ENCODE measurements at regions not wholly inside any gene's neighbourhood (a gene's known extent, or its start where the extent isn't known, plus 50 kb on each side); places are given as distances from the start of the nearest gene placed in this dataset.

DNA sequence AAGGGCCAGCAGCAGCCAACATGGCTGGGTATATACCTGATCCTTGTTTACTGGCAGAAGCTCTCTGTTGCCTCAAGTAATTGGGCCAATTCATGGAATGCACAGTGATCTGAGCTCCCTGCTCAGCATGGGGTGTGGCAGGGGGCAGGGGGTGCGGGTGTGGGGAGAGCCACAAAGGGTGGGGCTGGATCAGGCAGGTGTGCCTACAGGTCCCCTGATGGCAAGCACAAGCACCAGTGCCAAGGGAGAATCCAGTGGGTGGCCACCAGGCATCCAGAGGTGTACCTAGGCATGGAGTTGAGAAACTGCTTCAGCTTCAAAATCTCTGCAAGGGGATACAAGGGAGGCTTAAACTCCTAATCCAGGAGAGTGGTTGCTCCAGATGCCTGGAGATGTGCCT is 235.8 kb upstream of the TLE4 start:
- no peak for FAIRE-seq
- no peak overlapping the region for H4K8ac ChIP-seq (ENCODE audit: extremely low read depth, insufficient read depth, low read length)
- CTCF ChIA-PET (ENCODE audit: partially characterized antibody): interaction anchor here (1.0 kb wide), 1 partner anchor 10 kb away, joined by 3 read pairs; no protein-coding TSS in a partner anchor

More for the DNA sequence above, 235.8 kb upstream of the TLE4 start:
- TF ChIP-seq CHD2 (IDR thresholded peaks at IDR 0.05; ENCODE audit: low read length) (no peak), NRF1 (IDR thresholded peaks at IDR 0.05; ENCODE audit: low read depth, low read length) (no peak), KDM4A (IDR thresholded peaks at IDR 0.05; ENCODE audit: low read depth, low read length, severe bottlenecking) (no peak), TAF1 (IDR thresholded peaks at IDR 0.05; ENCODE audit: low read depth, low read length) (no peak), SIRT6 (IDR thresholded peaks at IDR 0.05; ENCODE audit: low read length) (no peak), CHD1 (IDR thresholded peaks at IDR 0.05; ENCODE audit: low read depth, low read length) (no peak), CBX8 (IDR thresholded peaks at IDR 0.05; ENCODE audit: borderline replicate concordance, low read depth, low read length) (no peak), RXRA (IDR thresholded peaks at IDR 0.05; ENCODE audit: insufficient read depth, low read depth, low read length) (no peak), BCL11A (IDR thresholded peaks at IDR 0.05; ENCODE audit: low read depth in 2 of 2, low read length in 2 of 2) (no peak), SIN3A (conservative IDR thresholded peaks at IDR 0.05 in 1 of 2, IDR thresholded peaks at IDR 0.05 in 1 of 2; ENCODE audit: low read depth in 1 of 2, low read length in 2 of 2) (no peak), TAF7 (optimal IDR thresholded peaks at IDR 0.05; ENCODE audit: borderline replicate concordance, low read depth, low read length) (no peak), POLR2A (IDR thresholded peaks at IDR 0.05; ENCODE audit: control extremely low read depth in 1 of 2, low read depth in 2 of 2, low read length in 2 of 2) (no peak), EGR1 (IDR thresholded peaks at IDR 0.05; ENCODE audit: borderline replicate concordance, low read depth, low read length) (no peak), RFX5 (IDR thresholded peaks at IDR 0.05; ENCODE audit: borderline replicate concordance, low read depth, low read length) (no peak), POLR2AphosphoS5 (IDR thresholded peaks at IDR 0.05; ENCODE audit: low read depth, low read length) (no peak)
- TF ChIP-seq, protein P1, sequence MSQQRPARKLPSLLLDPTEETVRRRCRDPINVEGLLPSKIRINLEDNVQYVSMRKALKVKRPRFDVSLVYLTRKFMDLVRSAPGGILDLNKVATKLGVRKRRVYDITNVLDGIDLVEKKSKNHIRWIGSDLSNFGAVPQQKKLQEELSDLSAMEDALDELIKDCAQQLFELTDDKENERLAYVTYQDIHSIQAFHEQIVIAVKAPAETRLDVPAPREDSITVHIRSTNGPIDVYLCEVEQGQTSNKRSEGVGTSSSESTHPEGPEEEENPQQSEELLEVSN (IDR thresholded peaks at IDR 0.05): no peak
- no peak overlapping the region for H3K27ac ChIP-seq (ENCODE audit: low read depth, low read length)
- no peak overlapping the region for H2BK12ac ChIP-seq (ENCODE audit: low read depth, low read length)
- no peaks in the 10 kb centered on the region for H3K36me3 ChIP-seq (ENCODE audit: control insufficient read depth in 2 of 4, insufficient read depth in 4 of 4, low read length in 3 of 4)
- no peak overlapping the region for H3K9ac ChIP-seq (replicated peaks in 1 of 4; ENCODE audit: extremely low read depth in 1 of 4, low read depth in 3 of 4, low read length in 3 of 4)
- H3K23ac ChIP-seq (ENCODE audit: insufficient read length): no peak overlapping the region
- H3K79me2 ChIP-seq (ENCODE audit: control insufficient read depth in 1 of 2, insufficient read depth in 2 of 2, low read length in 2 of 2): no peaks in the 10 kb centered on the region
- H3K14ac ChIP-seq (ENCODE audit: insufficient read length): no peak overlapping the region
- no peak overlapping the region for H3K4me2 ChIP-seq (ENCODE audit: insufficient read depth in 1 of 2, low read depth in 2 of 2, low read length in 2 of 2)
- H4K20me1 ChIP-seq (replicated peaks in 1 of 2; ENCODE audit: control insufficient read depth in 1 of 2, insufficient read depth in 2 of 2, low read length in 2 of 2): no peaks in the 10 kb centered on the region
- H3K4me3 ChIP-seq (ENCODE audit: extremely low read depth in 1 of 4, insufficient read depth in 2 of 4, low read depth in 3 of 4, low read length in 4 of 4): no peak overlapping the region
- H4K5ac ChIP-seq (ENCODE audit: insufficient read length, low read depth, low read length): no peak overlapping the region
- H4K91ac ChIP-seq (replicated peaks; ENCODE audit: insufficient read length, low read length): no peak overlapping the region
- no peak overlapping the region for H3K56ac ChIP-seq (replicated peaks; ENCODE audit: insufficient read length, low read depth, low read length)
- H3K4ac ChIP-seq (replicated peaks; ENCODE audit: insufficient read length, low read depth, low read length): no peak overlapping the region
- DNase-seq (ENCODE audit: low read depth in 1 of 2, low spot score in 2 of 2): no peak
- no peak overlapping the region for H2BK120ac ChIP-seq (replicated peaks; ENCODE audit: low read depth, low read length)
- H2BK15ac ChIP-seq (ENCODE audit: low read length): no peak overlapping the region
- POLR2A ChIA-PET (ENCODE audit: partially characterized antibody): no interaction called here
- no peaks in the 10 kb centered on the region for H3K27me3 ChIP-seq (replicated peaks in 1 of 4; ENCODE audit: control insufficient read depth in 3 of 4, extremely low read depth in 1 of 4, insufficient read depth in 3 of 4, low read length in 3 of 4)
- H2AFZ ChIP-seq (ENCODE audit: low read length): no peak overlapping the region
- no peak overlapping the region for H2BK20ac ChIP-seq (ENCODE audit: low read length)
- H3K4me1 ChIP-seq (replicated peaks in 1 of 4; ENCODE audit: control insufficient read depth in 3 of 4, insufficient read depth in 4 of 4, low read length in 3 of 4): 0 out of 7 replicates have a peak, but pooled peaks cover 0 to 2% (median 0%) of the 10 kb centered on the region in 4 experiments
- H2AK5ac ChIP-seq (ENCODE audit: low read depth, low read length): no peak overlapping the region
- no peak overlapping the region for H3K18ac ChIP-seq (ENCODE audit: extremely low read depth, low read length)
- no peak overlapping the region for H2BK5ac ChIP-seq (ENCODE audit: low read depth, low read length)
- 83% methylated on average over 1 of the region's 1 CpG; no CpG with 5 or more reads in 1 of the 2 experiments for WGBS, 2 experiments (ENCODE audit: extremely low coverage in 1 of 2, insufficient coverage in 1 of 2, insufficient read length in 1 of 2, insufficient replicate concordance in 2 of 2, low coverage in 1 of 2, low lambda C conversion rate in 2 of 2, missing lambda C conversion rate in 1 of 2)
- no peaks in the 10 kb centered on the region for H3K23me2 ChIP-seq (ENCODE audit: low read depth, low read length)
- H3K9me3 ChIP-seq (ENCODE audit: insufficient read depth in 2 of 2, low read depth in 1 of 2, low read length in 1 of 2): peaks cover 11 to 12% of the 10 kb centered on the region in 2 experiments
- H3K79me1 ChIP-seq (ENCODE audit: low read depth, low read length): no peaks in the 10 kb centered on the region
